ENCODE measurements at regions not wholly inside any gene's neighbourhood (a gene's known extent, or its start where the extent isn't known, plus 50 kb on each side); places are given as distances from the start of the nearest gene placed in this dataset.
"Not testable (repeated sequence)": the region's sequence is repeated elsewhere in the genome, so short reads cannot be mapped to it uniquely, and the experiment has no call there.

DNA sequence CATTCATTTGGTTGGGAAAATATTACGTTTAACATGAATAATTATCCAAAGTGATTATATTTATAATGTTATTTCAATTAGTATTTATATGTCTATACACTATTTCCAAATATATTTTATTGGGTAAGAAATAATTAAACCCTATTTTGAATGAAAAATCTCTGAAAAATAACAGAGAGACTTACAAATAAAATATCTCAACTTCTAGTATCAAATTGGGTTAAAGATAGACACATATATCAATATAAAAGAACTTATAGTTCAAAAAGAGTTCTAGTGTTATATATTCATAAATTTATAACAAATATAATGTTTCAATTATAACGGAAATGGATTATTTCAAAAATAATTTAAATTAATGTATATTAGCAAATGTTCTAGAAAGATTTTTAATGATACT, 482.6 kb upstream of the PCDH20 start:
- DNase-seq (ENCODE audit: low spot score), result no peak

DNA sequence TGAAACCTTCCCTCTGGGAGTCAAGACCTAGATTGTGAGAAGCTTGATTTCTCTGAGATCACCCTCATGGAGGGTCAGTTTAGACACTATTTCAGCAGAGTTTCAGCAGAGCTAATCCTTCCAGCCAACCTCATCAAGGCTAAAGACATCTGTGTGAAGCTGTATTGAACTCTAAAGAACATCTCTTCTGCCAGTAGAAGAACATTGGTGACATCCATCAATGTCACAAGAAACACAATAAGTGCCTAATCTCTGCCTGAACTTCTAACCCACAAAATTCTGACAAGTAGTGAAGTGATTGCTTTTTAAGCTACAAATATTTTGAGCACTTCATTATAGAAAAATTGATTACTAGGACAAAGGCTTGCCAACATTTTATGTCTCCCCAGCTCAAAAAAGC, 475.8 kb upstream of the PCDH20 start:
- TF ChIP-seq, protein P1, sequence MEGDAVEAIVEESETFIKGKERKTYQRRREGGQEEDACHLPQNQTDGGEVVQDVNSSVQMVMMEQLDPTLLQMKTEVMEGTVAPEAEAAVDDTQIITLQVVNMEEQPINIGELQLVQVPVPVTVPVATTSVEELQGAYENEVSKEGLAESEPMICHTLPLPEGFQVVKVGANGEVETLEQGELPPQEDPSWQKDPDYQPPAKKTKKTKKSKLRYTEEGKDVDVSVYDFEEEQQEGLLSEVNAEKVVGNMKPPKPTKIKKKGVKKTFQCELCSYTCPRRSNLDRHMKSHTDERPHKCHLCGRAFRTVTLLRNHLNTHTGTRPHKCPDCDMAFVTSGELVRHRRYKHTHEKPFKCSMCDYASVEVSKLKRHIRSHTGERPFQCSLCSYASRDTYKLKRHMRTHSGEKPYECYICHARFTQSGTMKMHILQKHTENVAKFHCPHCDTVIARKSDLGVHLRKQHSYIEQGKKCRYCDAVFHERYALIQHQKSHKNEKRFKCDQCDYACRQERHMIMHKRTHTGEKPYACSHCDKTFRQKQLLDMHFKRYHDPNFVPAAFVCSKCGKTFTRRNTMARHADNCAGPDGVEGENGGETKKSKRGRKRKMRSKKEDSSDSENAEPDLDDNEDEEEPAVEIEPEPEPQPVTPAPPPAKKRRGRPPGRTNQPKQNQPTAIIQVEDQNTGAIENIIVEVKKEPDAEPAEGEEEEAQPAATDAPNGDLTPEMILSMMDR (IDR thresholded peaks at IDR 0.05; ENCODE audit: extremely low read depth, missing control alignments), result no peak
- DNase-seq (ENCODE audit: low spot score), result no peak

More for the DNA sequence above, 482.6 kb upstream of the PCDH20 start:
- TF ChIP-seq, protein P1 (IDR thresholded peaks at IDR 0.05; ENCODE audit: extremely low read depth, missing control alignments), result no peak

DNA sequence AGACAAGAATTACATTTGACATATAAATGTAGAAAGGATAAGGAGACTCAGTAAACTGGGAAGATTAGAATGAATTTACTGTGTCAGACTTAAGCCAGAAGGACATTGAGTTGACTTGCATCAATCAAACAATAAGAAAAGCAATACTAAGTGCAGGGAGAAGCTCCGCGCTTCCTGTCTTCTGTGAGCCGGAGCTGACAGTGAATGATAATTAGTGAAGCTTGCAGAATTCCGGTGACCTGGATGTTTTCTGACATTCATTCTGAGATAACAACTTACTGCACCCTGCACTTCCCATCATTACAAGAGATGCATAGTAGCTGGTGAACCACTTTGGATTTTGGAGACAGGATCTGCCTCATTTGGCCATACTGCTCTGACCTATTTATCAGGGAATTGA, 469.2 kb upstream of the PCDH20 start:
- TF ChIP-seq, protein P1 (IDR thresholded peaks at IDR 0.05; ENCODE audit: extremely low read depth, missing control alignments), result no peak
- DNase-seq (ENCODE audit: low spot score), result no peak

DNA sequence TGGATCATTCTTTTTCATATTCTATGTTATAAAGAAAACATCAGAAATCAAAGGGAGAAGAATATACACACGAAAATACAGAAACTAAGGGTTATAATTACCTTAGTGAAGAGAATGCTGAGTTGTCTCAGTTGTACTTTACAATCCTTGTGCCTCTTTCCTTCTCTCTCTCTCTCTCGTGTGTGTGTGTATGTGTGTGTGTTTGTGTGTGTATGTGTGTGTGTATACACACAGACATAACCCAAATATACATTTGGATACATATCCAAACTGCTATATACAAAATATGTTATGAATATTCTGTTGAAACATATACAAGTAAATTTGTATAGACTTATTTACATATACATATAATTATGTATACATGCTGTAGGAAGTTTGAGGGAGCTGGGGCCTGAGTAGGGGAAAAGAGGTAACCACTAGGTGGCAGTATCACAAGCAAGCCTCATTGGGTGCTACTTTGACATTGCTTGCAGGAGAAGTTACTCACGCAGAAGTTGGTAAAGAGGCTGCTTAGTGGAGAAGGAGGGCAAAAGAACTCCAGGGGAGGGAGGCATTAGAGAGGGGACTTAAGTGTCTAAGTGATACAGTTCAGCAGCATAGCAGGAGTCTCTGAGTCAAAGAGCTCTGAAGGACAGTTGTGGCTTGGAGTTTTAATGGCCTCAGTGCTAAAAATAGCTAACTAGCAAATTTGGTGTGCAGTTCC, 465.1 kb upstream of the PCDH20 start:
- DNase-seq (ENCODE audit: low spot score), result peak; percentile 10

DNA sequence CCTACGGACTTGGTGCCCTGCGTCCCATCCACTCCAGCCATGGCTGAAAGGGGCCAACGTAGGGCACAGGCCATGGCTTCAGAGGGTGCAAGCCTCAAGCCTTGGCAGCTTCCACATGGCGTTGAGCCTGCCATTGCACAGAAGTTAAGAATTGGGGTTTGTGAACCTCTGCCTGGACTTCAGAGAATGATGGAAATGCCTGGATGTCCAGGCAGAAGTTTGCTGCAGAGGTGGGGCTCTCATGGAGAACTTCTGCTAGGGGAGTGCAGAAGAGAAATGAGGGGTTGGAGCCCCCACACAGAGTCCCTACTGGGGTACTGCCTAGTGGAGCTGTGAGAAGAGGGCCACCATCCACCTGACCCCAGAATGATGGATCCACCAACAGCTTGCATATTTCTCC, 462.9 kb upstream of the PCDH20 start:
- not testable (repeated sequence) for DNase-seq (ENCODE audit: low spot score)

More for the DNA sequence above, 465.1 kb upstream of the PCDH20 start:
- TF ChIP-seq, protein P1 (IDR thresholded peaks at IDR 0.05; ENCODE audit: extremely low read depth, missing control alignments), result peak; percentile 33

DNA sequence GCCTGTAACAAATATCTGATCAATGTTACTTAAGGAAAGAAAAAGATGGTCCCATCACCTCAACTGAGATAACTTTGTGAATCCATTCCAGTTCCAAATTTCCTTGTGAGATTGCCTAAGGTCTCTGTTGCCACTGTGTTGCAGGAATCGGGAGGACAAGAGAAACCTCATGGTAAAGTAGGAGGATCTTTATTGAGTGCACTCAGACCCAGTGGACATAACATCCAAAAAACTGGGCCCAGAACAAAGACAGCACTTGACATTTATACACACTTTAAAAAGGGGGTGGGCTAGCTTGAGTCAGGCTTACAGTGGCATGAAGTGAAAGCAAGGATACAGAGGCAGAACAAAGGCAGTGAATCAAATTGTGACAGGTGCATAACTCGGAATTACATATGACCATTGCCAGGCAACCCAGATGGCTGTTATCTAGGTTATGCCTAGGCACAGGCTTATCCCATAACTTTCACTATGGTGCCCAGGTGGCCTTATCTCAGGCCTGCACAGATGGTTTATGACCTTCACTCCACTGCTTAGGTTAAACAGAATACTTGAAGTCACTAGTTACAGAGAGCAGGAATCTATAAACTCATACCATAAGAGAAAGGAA, 459.4 kb upstream of the PCDH20 start:
- no peak for DNase-seq (ENCODE audit: low spot score)
- TF ChIP-seq, protein P1 (IDR thresholded peaks at IDR 0.05; ENCODE audit: extremely low read depth, missing control alignments), result no peak

DNA sequence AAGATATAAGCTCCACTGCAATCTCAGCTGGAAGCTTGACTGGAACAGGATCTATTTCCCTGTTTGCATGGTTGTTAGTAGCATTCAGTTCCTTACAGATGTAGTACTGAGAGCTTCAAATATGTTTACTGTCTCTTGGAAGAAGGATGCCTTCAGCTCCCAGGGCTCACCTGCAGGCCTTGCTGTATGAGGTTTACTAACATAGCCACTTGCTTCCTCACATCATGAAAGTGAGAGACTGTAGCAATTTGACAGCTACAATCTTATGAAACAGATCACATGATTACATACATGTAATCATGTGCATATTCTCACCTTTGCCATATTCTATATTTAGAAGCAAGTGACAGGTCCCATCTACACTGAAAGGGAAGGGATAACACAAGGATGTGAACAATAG, 458.1 kb upstream of the PCDH20 start:
- TF ChIP-seq, protein P1 (IDR thresholded peaks at IDR 0.05; ENCODE audit: extremely low read depth, missing control alignments), result no peak
- no peak for DNase-seq (ENCODE audit: low spot score)

DNA sequence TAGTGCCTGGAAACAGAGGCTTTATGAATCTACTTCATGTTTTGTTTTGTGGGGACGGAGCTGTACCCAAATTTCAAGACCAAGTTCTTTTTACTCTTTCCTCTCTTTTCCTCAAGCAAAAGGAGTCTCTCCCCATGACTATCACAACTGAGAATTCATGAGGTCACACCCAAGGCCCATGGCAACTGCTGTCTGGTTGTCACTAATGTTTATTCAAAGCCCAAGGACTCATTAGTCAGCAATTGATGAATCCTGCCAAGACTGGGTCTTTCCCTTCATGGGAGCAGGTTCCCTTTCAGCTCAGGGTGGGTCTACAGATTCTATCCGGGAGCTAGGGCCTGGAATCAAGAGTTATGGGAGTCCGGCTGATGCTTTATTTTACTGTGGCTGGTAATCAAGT, 441.5 kb upstream of the PCDH20 start:
- no peak for DNase-seq (ENCODE audit: low spot score)
- TF ChIP-seq, protein P1 (IDR thresholded peaks at IDR 0.05; ENCODE audit: extremely low read depth, missing control alignments), result no peak
